AG04449 (cell line): ENCODE measurements at regions not wholly inside any gene's neighbourhood (a gene's known extent, or its start where the extent isn't known, plus 50 kb on each side); places are given as distances from the start of the nearest gene placed in this dataset.

Experiments used
- CTCF ChIA-PET: fragments of 350-600 bp; formaldehyde crosslinking; extraction: SDS; loops from one replicate; lab custom pipeline; 2021; ENCODE audit warnings: antibody characterized with exemption; lab: Yijun Ruan, JAX
- POLR2A ChIA-PET: fragments of 400-600, 350-600 bp; formaldehyde crosslinking; extraction: SDS; loops from one replicate; lab custom pipeline; 2020; ENCODE audit warnings: antibody characterized with exemption, inconsistent platforms; lab: Yijun Ruan, JAX
- DNase-seq: peaks from one replicate; pipeline ENCODE4 v3.0.0-alpha.2; 2010; ENCODE audit warnings: low read depth, low spot score
- H3K4me3 ChIP-seq: 2 replicates; pipeline ENCODE4 v1.5.1; 2011; ENCODE audit warnings: low read depth, mild to moderate bottlenecking, control low read depth, low read length
- CTCF ChIP-seq: IDR thresholded peaks from one replicate; pipeline ENCODE4 v1.5.1; 2011; ENCODE audit warnings: mild to moderate bottlenecking, moderate library complexity, low read length, control low read depth, inconsistent platforms; ENCODE audit not compliant: insufficient read depth; ENCODE audit errors: missing control alignments

GRCh38 chr16:17027488-17028129, 443.2 kb downstream of the XYLT1 start:
- CTCF ChIA-PET = no interaction called here
- no peak for DNase-seq
- POLR2A ChIA-PET = no interaction called here
- no peak overlapping the region for H3K4me3 ChIP-seq
- no peak for TF ChIP-seq CTCF

GRCh38 chr16:17029602-17030350, 441.0 kb downstream of the XYLT1 start:
- TF ChIP-seq CTCF = no peak
- DNase-seq = no peak
- H3K4me3 ChIP-seq = no peak overlapping the region
- ChIA-PET CTCF (no interaction called here), POLR2A (no interaction called here)

- ChIA-PET POLR2A (no interaction called here), CTCF (no interaction called here)
- DNase-seq = no peak
- no peak overlapping the region for H3K4me3 ChIP-seq
- no peak for TF ChIP-seq CTCF
These were observed 439.1 kb downstream of the XYLT1 start for GRCh38 chr16:17031484-17032268.

GRCh38 chr16:17032332-17032731, 438.4 kb downstream of the XYLT1 start:
- no peak overlapping the region for H3K4me3 ChIP-seq
- DNase-seq = no peak
- no peak for TF ChIP-seq CTCF
- CTCF ChIA-PET = no interaction called here
- POLR2A ChIA-PET = no interaction called here

GRCh38 chr16:17034477-17035252, 436.1 kb downstream of the XYLT1 start:
- TF ChIP-seq CTCF = no peak
- CTCF ChIA-PET = no interaction called here
- POLR2A ChIA-PET = no interaction called here
- no peak for DNase-seq
- H3K4me3 ChIP-seq = no peak overlapping the region
